HCT116 (cell line): ENCODE measurements at regions not wholly inside any gene's neighbourhood (a gene's known extent, or its start where the extent isn't known, plus 50 kb on each side); places are given as distances from the start of the nearest gene placed in this dataset.

Experiments
- CBX3 ChIP-seq: IDR thresholded peaks from 2 replicates; pipeline ENCODE4 v1.6.1; 2012; ENCODE audit warnings: low read depth
- CTCF ChIP-seq, 3 experiments: fragments of 200-600 bp in 1 of 3; sonication (generic) in 1 of 3; IDR thresholded peaks in 2 of 3; conservative IDR thresholded peaks in 1 of 3; 2 replicates each; pipeline ENCODE4 v1.5.1; 2012 to 2017; ENCODE audit warnings: low read depth in 2 of 3, low read length in 2 of 3, antibody characterized with exemption in 1 of 3, borderline replicate concordance in 1 of 3, control low read depth in 1 of 3, mild to moderate bottlenecking in 1 of 3, mixed read lengths in 1 of 3, mixed run types in 1 of 3, moderate library complexity in 1 of 3; ENCODE audit not compliant: insufficient read depth in 1 of 3
- EGR1 ChIP-seq: IDR thresholded peaks from 2 replicates; pipeline ENCODE4 v1.6.1; 2012; ENCODE audit warnings: low read depth
- EZH2 ChIP-seq: fragments of 200-600 bp; sonication (generic); IDR thresholded peaks from 2 replicates; pipeline ENCODE4 v1.6.1; 2017; ENCODE audit warnings: antibody characterized with exemption, mixed run types
- EZH2phosphoT487 ChIP-seq: fragments of 200-600 bp; IDR thresholded peaks from 2 replicates; pipeline ENCODE4 v1.6.1; 2018; ENCODE audit warnings: antibody characterized with exemption, borderline replicate concordance
- JUND ChIP-seq: IDR thresholded peaks from 2 replicates; pipeline ENCODE4 v1.6.1; 2012
- MAX ChIP-seq: IDR thresholded peaks from 2 replicates; pipeline ENCODE4 v1.6.1; 2012
- POLR2A ChIP-seq: IDR thresholded peaks from 2 replicates; pipeline ENCODE4 v1.7.0; 2011; ENCODE audit warnings: borderline replicate concordance; ENCODE audit not compliant: insufficient read depth, insufficient read length; ENCODE audit errors: extremely low read depth
- POLR2AphosphoS5 ChIP-seq: IDR thresholded peaks from 2 replicates; pipeline ENCODE4 v1.6.1; 2011; ENCODE audit warnings: mild to moderate bottlenecking, low read depth, low read length, moderate library complexity
- REST ChIP-seq: IDR thresholded peaks from 2 replicates; pipeline ENCODE4 v1.6.1; 2012; ENCODE audit warnings: low read depth
- SIN3A ChIP-seq: IDR thresholded peaks from 2 replicates; pipeline ENCODE4 v1.6.1; 2012; ENCODE audit warnings: low read depth
- SP1 ChIP-seq: IDR thresholded peaks from 2 replicates; pipeline ENCODE4 v1.6.1; 2012; ENCODE audit warnings: low read depth
- ZNF274 ChIP-seq: fragments of 200-500 bp; sonication (Bioruptor generic); IDR thresholded peaks from 2 replicates; pipeline ENCODE4 v1.6.1; 2014; ENCODE audit warnings: mild to moderate bottlenecking, low read depth, low read length, inconsistent platforms

GRCh38 chr1:9466780-9467758 lies 72.2 kb upstream of the SLC25A33 start:
- TF ChIP-seq CTCF (IDR thresholded peaks at IDR 0.05 in 2 of 3, conservative IDR thresholded peaks at IDR 0.05 in 1 of 3; ENCODE audit: borderline replicate concordance in 1 of 3, insufficient read depth in 1 of 3, low read depth in 2 of 3, low read length in 2 of 3) (no peak), EGR1 (no peak), POLR2A (no peak), EZH2phosphoT487 (no peak), SIN3A (no peak), MAX (no peak), CBX3 (no peak), REST (no peak), JUND (no peak), EZH2 (no peak), POLR2AphosphoS5 (no peak), ZNF274 (no peak), SP1 (no peak)
